AG08396 (cell line): ENCODE measurements at regions not wholly inside any gene's neighbourhood (a gene's known extent, or its start where the extent isn't known, plus 50 kb on each side); places are given as distances from the start of the nearest gene placed in this dataset.

ENCODE experiments used
- DNase-seq: peaks from one replicate; pipeline ENCODE4 v3.0.0; 2012; ENCODE audit warnings: low spot score, mixed read lengths

DNA sequence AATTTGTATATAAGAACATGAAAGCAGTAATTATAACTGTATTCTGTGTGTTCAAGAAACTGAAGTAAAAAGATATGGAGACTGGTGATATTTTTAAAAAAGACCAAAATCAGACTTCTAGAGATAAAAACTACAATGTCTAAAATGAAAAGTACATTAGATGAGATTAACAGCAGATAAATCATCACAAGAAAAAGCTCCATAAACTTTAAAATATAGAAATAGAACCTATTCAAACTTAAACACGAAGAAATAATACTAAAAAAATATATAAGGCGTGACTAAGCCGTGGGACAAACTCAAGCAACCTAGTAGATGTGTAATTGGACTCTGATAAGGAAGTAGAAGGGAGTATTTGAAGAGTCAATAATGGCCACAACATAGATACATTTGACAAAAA lies 189.1 kb upstream of the ZMIZ1 start:
- no peak for DNase-seq

DNA sequence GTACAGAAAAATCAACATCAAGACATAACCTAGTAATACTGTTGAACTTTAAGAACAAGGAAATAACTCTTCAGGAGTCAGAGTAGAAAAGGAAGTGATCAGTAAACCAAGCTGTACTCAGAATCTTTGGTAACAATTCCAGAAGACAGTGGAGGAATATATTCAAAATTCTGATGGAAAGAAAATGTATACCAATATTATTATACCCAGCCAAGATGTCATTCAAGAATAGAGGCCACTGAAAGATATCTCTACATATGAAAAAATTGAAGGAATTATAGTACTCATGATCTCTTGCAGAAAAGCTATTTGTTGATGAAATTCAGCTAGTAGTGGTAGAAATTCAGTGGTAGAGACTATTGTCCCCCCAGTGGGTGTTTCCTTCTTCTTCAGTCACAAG lies 182.6 kb upstream of the ZMIZ1 start:
- DNase-seq: no peak

DNA sequence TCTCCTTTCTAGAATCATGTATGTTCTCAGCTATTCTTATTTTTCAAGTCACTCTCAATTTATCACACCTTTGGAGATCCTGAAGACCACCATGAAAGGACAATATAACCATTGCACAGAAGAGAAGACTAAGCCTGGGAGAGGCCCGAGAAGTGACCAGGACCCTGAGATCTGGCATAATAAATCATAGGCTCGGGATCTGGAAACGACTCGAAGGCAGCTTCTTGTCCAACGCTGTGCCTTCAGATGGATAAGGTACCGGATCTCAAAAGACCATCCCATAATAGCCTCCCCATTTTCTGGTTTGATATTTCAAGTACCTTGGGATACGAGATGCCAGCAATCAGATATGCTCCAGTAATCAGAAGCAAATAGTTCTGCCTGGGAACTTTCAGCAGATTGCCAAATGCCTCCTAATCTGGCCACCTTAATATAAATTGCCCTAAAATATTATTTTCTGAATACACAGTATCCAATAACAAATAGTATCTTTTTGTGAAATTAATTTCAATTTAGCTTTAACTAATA lies 179.2 kb upstream of the ZMIZ1 start:
- no peak for DNase-seq

DNA sequence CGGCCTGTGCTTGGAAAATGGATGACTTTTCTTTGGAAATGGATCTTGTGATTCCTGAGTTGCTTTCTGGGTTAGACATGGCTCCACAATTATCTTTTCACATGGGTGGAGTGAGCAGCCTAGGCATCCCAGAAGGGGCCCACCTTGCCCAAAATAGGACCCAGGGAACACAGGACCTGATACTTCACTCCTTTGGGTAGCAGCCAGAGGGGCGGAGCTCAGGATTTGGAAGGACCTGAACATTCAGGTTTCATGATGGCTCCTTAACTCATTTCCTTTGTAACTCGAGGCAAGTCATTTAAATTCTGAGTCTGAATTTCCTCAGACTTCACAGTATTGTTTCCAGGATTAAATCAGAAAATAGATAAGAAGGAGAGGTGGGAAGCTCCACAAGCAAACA lies 178.3 kb upstream of the ZMIZ1 start:
- no peak for DNase-seq

DNA sequence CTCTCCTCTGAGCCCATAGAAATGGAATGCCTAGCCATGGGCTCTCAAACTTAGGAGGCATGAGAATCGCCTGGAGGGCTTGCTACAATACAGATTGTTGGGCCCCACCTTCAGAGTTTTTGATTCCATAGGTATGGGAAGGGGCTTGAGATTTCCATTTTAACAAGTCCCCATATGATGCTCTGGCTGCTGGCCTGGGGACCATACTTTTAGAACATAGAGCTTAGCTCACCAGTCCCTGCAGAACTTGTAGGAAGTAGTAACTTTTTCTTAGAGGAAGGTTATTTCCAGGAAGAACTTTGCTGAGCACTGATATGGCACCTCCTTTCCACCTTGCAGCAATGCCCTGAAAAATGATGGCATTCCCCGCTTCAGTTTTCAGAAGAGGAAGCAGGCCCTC lies 177.0 kb upstream of the ZMIZ1 start:
- no peak for DNase-seq

DNA sequence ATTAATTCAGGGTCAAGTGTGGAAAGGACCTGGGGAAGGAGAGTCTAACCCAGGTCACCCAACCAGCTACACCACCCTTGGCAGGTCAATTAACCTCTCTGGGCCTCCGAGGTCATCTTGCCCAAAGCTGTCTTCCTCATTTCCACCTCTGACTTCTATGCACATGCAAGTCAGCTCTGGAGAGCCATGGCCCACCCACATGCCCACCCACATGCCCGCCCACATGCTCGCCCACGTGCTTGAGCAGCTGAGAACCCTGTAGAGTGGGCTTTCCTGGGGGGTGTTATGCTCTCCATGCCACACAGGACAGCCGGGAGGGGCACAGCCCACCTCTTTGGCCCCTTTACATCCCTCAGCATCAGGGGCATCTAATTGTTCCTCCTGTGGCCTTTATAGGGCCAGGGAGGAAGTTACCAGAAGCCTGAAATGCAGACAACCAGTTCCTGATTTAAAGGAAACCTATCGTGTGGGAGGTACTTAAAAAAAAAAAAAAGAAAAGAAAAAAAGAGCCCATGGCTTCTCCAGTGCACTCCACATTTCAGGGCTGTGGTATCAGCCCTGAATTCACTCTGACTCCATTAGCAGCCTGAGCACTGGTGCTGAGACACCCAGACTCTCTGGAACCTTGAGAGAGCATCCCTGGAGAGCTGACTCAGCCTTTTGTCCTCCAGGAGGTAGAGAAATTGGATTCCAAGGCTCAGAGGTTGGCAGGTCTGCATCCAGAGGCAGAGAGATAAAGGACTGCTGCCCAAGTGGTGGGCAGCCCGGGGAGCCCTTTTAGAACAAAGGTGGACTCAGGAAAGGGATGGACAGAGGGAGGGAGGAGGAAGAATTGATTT lies 176.2 kb upstream of the ZMIZ1 start:
- DNase-seq: no peak

DNA sequence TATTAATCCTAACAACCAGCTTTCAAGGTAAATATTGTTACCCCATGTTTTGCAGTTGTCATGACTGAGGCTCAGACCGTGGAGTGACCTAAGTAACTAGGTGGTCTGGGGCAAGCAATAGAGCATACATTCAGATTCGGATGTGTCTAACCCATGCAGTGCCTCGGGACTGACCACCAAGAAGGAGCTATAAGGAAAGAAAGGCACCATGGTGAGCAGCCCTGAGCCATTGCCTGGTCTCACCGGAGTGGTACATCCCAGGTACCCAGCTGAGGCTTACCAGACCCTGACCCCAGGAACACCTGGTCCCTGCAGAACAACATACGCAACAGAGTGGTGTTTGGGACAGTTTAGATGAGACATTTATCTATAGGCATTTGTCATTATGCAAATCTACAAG lies 175.5 kb upstream of the ZMIZ1 start:
- no peak for DNase-seq

DNA sequence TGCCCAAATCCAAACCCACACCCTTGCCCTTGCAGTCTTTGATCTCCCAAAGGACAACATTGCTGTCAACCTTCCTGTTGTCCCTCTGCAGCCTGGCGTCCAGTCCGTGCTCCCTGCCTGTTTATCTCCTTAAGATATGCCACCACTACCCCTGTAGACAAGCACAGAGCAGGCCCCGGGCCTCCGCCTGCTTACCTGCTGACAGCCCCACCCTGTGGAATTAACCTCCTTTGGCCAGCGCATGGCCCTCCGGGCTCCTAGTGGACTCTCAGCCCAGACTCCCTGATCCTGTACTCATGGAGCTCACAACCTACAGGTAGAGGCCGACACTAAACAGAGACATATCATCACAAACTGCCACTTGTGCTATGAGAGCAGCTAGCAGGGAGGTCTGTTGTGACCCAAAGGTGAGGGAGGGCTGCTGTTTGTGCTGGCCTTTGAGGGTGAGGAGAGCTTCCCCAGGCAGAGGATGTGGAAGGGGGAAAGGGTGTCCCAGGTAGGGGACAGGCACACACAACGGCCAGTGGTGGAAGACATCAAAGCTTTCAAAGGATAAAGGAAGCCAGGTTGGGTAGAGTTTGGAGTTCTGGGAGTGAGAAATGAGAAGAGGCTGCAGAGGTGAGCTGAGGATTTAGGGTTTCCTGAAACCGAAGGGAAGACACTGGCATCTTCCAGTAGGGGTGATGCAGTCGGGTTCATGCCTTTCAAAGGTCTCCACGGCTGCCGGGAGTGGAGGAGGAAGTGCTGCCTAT lies 174.5 kb upstream of the ZMIZ1 start:
- DNase-seq: no peak

DNA sequence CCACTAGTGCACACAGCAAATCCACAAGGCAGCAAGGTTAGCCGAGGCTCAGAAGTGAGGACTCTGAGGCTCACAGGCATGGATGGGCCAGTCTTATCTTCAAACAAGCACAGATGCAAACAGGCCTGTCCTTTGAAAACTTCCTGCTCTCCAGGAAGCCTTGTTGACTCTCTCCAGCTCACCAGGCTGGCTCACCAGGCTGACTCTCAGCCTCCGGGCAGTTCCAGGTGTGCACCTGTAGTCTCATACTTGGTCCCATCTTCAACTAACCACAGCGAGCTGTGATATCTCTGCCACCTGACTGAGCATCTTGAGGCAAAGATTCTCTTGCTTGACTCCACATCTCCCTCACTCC lies 173.9 kb upstream of the ZMIZ1 start:
- no peak for DNase-seq

DNA sequence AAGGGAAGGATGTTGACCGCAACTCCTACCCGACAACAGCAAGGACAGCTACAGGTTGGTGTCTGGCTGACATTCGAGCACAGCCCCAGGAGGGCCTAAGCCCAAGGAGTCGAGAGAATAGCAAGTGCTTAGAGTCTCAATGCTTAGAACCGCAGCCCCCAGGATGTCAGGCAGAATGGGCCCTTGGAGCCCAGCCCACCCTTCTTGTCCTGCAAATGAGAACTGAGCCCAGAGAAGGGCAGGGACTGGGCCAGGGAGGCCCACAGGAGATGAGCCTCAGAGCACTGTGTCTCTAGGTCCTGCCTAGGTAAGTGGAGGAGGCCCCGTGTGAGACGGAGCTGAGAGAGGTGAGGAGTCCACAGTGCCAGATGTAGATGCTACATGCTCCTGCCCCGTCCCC lies 173.3 kb upstream of the ZMIZ1 start:
- no peak for DNase-seq

DNA sequence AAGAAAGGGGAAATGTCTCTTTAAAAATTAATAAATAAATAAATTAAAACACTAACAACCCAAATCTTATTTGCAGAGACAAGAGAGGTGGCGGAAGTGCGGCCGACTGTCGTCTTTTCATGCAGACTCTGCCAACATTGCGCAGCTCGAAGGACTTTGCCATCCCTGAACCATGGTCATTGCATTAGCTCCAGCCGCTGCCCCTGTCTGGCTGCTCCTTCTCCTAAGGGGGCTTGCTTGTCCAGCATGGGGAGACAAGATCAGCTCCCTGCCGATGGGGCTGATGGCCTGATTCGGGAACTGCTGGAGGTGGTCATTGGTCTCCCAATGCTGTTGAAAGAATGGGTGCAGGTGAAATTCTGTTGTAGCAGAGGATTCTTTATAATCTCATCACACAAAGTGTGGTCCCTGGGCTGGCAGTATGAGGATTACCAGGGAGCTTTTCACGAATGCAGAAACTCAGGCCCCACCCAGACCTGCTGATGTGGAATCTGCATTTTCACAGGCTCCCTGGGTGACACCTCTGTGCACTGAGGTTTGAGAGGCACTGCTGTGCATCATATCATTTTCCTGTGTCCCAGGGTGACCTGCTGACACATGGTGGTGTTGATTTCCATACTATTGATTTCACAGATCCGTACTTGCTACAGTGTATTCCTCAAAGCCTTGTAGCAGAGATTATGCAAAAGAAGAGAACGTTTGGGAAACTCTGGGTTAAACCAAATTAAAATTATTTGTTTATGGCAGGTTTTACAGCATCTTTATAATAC lies 172.4 kb upstream of the ZMIZ1 start:
- no peak for DNase-seq

DNA sequence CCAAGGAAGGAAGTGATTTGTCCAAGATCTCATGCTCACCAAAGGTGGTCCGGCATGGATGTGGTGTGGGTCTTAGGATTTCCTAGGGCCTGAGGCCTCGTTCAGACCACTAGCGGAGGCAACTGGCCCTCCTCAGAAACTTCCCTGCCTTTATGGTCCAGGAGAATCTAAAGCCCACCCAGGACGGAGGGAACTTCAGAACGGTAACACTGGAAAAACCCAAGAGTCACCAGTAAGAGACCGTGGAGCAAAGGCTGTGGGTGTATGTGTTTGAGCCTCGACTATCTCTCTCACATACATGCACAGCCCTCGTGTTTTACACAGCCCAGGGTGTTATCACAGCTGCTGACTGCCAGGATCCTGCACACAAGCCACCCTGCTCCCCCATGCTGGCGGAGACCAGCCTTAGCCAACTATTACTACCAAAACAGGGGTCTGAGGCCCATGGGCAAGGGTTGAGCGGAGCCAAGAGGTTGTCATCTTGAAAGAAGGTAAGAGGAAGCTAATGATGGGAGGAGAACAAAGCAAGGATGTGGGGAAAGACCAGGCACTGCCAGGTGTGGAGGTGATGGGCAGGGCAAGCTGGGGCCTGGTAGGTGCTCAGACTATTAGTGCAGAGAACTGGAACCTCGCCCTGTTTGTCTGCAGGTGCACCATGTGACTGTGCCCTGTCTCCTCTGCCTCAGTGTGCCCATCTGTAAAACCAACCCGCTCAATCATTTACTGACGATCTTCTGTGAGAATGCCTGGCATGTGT lies 170.2 kb upstream of the ZMIZ1 start:
- no peak for DNase-seq

DNA sequence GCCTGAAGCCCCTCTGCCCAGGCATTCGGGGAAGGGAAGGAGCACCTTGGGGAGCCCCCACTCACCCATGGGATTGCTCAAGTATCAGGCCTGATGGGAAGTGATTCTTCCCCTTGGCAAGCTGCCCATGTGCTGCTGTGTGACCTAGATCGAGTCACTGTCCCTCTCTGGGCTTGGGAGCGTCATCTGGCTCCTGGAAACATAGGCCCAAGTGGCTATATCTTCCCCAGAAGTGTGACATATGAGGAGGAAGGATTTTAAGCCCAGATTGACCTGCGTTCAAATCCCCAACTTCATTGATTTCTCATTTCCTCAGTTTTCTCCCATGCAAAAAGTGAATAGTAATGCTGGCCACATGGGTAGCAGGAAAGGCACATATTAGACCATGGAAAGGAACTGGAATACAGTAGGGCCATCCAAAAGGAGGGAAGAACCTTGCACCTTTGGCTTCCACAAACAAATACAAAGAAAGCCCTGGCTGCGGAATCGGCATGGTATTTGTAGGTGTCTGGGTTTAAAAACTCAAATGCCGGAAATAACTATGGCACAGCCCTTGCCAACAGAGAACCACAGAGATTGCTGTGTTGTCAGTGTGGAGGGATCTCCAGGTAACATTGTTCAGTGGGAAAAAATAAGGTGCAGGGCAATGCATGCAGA lies 169.5 kb upstream of the ZMIZ1 start:
- DNase-seq: no peak

DNA sequence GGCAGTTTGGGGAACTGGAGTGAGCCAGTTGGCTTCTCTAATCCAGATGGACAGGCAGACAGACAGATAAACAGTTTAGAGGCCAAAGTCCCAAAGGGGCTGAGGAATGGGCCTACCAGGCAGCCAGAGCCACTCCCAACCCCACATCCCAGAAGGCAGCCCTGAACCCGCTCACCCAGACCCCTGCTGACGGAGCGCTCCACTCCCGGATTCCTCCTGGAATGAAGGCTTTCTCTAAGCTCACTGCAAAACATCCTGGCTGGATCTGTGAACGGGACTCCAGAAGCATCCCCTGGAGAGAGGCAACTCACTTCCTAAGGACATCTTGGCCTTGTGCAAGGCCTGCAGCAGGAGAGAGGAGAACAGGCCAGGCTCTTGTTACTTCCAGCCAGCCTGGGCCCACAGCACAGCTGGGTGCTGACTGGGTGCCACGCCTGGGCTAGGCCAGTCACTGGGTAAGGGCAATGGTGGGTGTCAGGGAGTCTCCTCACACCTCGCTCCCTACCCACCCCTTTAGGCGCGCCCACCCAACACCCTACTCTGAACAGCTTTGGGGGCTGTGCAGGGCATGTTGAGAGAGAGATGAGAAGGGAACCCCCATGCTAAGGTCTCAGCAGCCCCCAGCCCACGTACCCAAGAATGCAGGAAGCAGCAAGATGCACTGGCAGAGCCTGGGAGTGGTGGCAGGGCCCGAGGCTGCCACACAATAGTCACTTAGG lies 168.6 kb upstream of the ZMIZ1 start:
- DNase-seq: no peak

DNA sequence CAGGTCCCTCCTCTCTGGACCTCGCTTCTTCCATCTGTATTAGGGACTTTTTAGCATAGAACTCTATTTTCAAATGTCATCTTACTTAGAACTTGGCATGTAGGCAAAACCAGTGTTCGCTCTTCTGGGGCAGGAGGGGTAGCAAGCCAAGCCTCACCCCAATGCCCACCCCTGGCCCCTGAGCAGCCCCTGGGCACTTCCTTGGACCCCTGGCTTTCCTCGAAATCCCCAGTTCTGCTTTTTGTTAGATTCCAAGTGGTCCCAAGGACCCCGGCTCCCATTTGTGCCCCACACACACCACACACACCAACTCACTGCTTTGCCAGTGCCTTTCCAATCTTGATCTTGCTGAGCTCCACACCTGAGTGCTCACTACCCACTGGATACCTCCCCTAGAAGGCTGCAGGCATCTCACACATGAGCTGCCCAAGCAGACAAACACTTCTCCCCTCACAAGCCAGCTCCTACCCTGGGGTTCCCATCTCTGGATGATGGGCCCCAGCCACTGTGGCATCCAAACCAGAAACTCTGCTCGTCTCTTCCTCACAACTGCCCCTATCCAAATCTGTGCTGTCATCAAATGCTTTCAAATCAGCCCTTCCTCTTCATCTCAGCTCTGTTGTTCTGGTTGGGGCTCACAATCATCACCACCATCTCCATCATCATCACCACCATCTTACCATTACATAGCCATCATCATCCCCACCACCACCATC lies 167.9 kb upstream of the ZMIZ1 start:
- no peak for DNase-seq

DNA sequence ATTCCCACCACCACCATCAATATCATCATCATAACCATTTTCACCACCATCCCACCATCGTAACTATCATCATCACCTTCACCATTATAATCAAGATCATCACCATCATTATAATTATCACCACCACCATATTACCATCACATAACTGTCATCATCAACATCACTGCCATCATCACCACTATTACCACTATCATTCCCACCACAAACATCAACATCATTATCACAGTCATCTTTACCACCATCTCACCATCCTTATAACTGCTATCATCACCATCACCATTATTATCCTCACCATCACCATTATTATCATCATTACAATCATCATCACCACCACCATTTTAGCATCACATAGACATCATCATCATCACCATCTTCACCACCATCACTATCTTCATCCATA lies 167.1 kb upstream of the ZMIZ1 start:
- no peak for DNase-seq

DNA sequence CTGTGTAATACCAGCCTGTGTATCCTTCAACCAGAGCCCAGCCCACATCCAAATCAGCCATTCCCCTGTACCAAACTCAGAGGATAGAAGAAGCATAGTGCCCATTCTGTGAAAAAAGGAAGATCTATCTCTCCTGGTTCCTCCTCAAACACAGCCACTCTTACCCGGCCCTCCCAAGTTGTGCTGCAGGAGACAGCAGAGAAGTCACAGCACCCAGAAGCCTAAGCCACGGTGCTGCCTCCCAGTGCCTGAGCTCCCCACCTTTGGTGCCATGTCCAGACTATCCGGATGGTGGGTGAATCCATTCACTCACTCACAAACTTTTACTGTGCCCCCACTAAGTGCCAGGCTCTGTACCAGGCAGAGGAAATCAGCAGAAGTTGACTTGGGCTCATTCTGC lies 166.0 kb upstream of the ZMIZ1 start:
- DNase-seq: no peak

DNA sequence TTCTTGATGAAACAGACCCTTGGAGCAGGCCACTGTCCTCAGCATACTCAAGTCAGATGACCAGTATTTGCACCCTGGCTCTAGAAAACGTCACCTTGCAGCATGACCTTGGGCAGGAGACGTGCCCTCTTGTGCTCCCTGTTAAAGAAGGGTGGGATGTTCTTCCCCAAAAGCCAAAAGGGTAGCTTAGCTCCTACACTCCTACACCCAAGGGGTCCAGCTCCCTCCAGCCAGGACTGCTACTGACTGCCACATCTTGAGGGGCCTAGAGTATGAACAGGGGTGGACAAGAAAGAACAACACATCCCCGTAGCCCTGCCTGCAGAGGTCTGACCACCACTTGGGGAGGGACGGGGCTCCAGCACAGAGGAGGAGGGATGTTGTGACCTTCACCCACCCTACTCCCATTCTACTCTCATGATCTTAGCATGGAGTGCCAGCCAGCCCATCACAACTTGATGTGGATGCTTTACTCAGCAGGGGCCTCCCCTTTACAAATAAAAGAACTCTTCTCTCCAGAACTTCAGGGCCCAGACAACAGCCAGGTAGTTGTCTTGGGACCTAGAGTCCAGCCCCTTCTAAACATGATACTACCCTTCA lies 165.3 kb upstream of the ZMIZ1 start:
- no peak for DNase-seq

DNA sequence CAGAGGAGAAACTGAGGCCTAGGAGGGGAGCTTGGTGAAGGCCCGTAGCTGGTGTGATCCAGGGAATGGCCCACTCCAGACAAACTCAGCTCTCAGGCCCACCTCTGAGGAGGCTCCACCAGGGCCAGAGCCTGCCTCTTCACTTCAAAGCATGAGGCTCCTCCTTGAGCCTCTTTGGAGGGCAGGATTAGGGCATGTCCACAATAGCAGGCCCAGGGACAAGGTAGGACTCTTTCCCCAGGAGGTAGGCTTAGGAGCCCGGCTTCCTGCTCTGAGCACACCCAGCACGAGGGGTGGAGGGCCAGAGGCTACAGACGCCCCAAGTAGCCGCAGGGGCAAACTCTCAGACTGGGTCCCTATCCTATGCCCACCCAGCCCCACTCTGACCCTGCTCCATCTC lies 164.6 kb upstream of the ZMIZ1 start:
- DNase-seq: no peak
